CD4-positive, alpha-beta T cell treated with Interleukin-17A for 4 hours (primary cell): ENCODE measurements at regions not wholly inside any gene's neighbourhood (a gene's known extent, or its start where the extent isn't known, plus 50 kb on each side); places are given as distances from the start of the nearest gene placed in this dataset.
"Not testable (repeated sequence)": the region's sequence is repeated elsewhere in the genome, so short reads cannot be mapped to it uniquely, and the experiment has no call there.

Experiments
- DNase-seq: peaks from one replicate; pipeline ENCODE4 v3.0.0-alpha.2; 2020; ENCODE audit warnings: mixed read lengths

- DNase-seq, result no peak
Observed at GRCh38 chr1:5621692-5622091, 370.5 kb downstream of the NPHP4 start.

GRCh38 chr1:5620997-5621396 is 371.2 kb downstream of the NPHP4 start:
- DNase-seq, result no peak

GRCh38 chr1:5620418-5620817 is 371.8 kb downstream of the NPHP4 start:
- no peak for DNase-seq

GRCh38 chr1:5619469-5619868 is 372.8 kb downstream of the NPHP4 start:
- no peak for DNase-seq

- DNase-seq, result no peak
Observed at GRCh38 chr1:5617546-5617945, 374.7 kb downstream of the NPHP4 start.

- DNase-seq, result no peak
Observed at GRCh38 chr1:5617179-5617520, 375.1 kb downstream of the NPHP4 start.

- DNase-seq, result no peak
Observed at GRCh38 chr1:5616366-5617178, 375.7 kb downstream of the NPHP4 start.

- no peak for DNase-seq
Observed at GRCh38 chr1:5615076-5615475, 377.1 kb downstream of the NPHP4 start.

GRCh38 chr1:5613900-5614299 is 378.3 kb downstream of the NPHP4 start:
- DNase-seq, result no peak

GRCh38 chr1:5611851-5612250 is 380.4 kb downstream of the NPHP4 start:
- DNase-seq, result no peak

GRCh38 chr1:5611431-5611830 is 380.8 kb downstream of the NPHP4 start:
- no peak for DNase-seq

GRCh38 chr1:5610432-5610831 is 381.8 kb downstream of the NPHP4 start:
- DNase-seq, result no peak

- DNase-seq, result no peak
Observed at GRCh38 chr1:5603353-5604104, 388.7 kb downstream of the NPHP4 start.

GRCh38 chr1:5602718-5603117 is 389.5 kb downstream of the NPHP4 start:
- DNase-seq, result not testable (repeated sequence)

- DNase-seq, result no peak
Observed at GRCh38 chr1:5601516-5601915, 390.7 kb downstream of the NPHP4 start.

- no peak for DNase-seq
Observed at GRCh38 chr1:5599541-5599940, 392.7 kb downstream of the NPHP4 start.

- no peak for DNase-seq
Observed at GRCh38 chr1:5598824-5599395, 393.3 kb downstream of the NPHP4 start.

- DNase-seq, result no peak
Observed at GRCh38 chr1:5597991-5598823, 394.0 kb downstream of the NPHP4 start.

GRCh38 chr1:5597171-5597850 is 394.9 kb downstream of the NPHP4 start:
- no peak for DNase-seq

GRCh38 chr1:5596651-5597050 is 395.6 kb downstream of the NPHP4 start:
- no peak for DNase-seq

- no peak for DNase-seq
Observed at GRCh38 chr1:5595531-5596170, 396.6 kb downstream of the NPHP4 start.
